K562 (cell line): ENCODE measurements at regions not wholly inside any gene's neighbourhood (a gene's known extent, or its start where the extent isn't known, plus 50 kb on each side); places are given as distances from the start of the nearest gene placed in this dataset.

ENCODE experiments used
- ATAC-seq: fragments of 200-7000 bp; cut with Tn5 transposase; 3 replicates; pipeline ENCODE4 v1.9.1; 2020; ENCODE audit warnings: moderate library complexity
- BruUV-seq: library from RNA; stranded (reverse); fragments of 400-500 nt; replicated peaks from 2 replicates; lab custom pipeline; 2021; lab: Mats Ljungman, UMichigan
- CTCF ChIA-PET: fragments of 300-600 bp; formaldehyde crosslinking; extraction: SDS; loops from one replicate; lab custom pipeline; 2021; ENCODE audit warnings: low intra/inter-chr PET ratio; lab: Yijun Ruan, JAX
- POLR2A ChIA-PET: fragments of 300-600, 350-650 bp; sonication (Branson Sonifier 250); formaldehyde crosslinking; extraction: SDS; loops from one replicate; lab custom pipeline; 2021; ENCODE audit warnings: antibody characterized with exemption, inconsistent platforms; lab: Yijun Ruan, JAX
- DNase-seq, 4 experiments: peaks; one replicate each; pipeline versions ENCODE4 v3.0.0 to v3.0.0-alpha.2; 2011 to 2018; ENCODE audit warnings: low spot score in 3 of 4, mixed read lengths in 3 of 4; ENCODE audit errors: extremely low read depth in 1 of 4
- FAIRE-seq: peaks from 2 replicates; lab custom pipeline; 2011; peaks lifted over from hg19 to GRCh38; lab: Jason Lieb, UNC
- H2AFZ ChIP-seq: 2 replicates; pipeline ENCODE4 v1.6.0; 2011; ENCODE audit warnings: low read depth, low read length, control low read depth, inconsistent platforms
- H3K27ac ChIP-seq: fragments of 200-600 bp; 3 replicates; pipeline ENCODE4 v1.8.0; 2011; ENCODE audit warnings: low read depth, mild to moderate bottlenecking, control low read depth, inconsistent platforms, low read length, moderate library complexity, mixed read lengths; ENCODE audit errors: extremely low read depth
- H3K27me3 ChIP-seq, 2 experiments: fragments of 300-600 bp in 1 of 2; 2 replicates in 1 of 2; 3 replicates in 1 of 2; pipeline versions ENCODE4 v1.6.0 to v1.8.0; 2011; ENCODE audit warnings: inconsistent platforms in 2 of 2, low read length in 2 of 2, mild to moderate bottlenecking in 1 of 2, mixed read lengths in 1 of 2, moderate library complexity in 1 of 2; ENCODE audit not compliant: control insufficient read depth in 2 of 2, insufficient read depth in 2 of 2
- H3K36me3 ChIP-seq: fragments of 300-600 bp; 3 replicates; pipeline ENCODE4 v1.8.0; 2011; ENCODE audit warnings: mild to moderate bottlenecking, low read length, inconsistent platforms; ENCODE audit not compliant: control insufficient read depth, insufficient read depth
- H3K4me1 ChIP-seq, 2 experiments: fragments of 200-600 bp in 1 of 2; replicated peaks in 1 of 2; 2 replicates in 1 of 2; 3 replicates in 1 of 2; pipeline versions ENCODE4 v1.5.1 to v1.8.0; 2011; ENCODE audit warnings: inconsistent platforms in 2 of 2, low read length in 2 of 2, mild to moderate bottlenecking in 1 of 2, mixed read lengths in 1 of 2, moderate library complexity in 1 of 2; ENCODE audit not compliant: control insufficient read depth in 2 of 2, insufficient read depth in 2 of 2
- H3K4me2 ChIP-seq: 2 replicates; pipeline ENCODE4 v1.6.1; 2011; ENCODE audit warnings: low read length, control low read depth, inconsistent platforms, mixed read lengths; ENCODE audit not compliant: insufficient read depth
- H3K4me3 ChIP-seq: fragments of 200-600 bp; sonication (generic), shearing (Covaris generic); 2 replicates; pipeline ENCODE4 v1.5.1; 2016; ENCODE audit warnings: control low read depth, inconsistent platforms
- H3K79me2 ChIP-seq: fragments of 200-600 bp; 3 replicates; pipeline ENCODE4 v1.8.0; 2011; ENCODE audit warnings: low read length, inconsistent platforms; ENCODE audit not compliant: control insufficient read depth, insufficient read depth
- H3K9ac ChIP-seq, 2 experiments: 2 replicates each; pipeline versions ENCODE4 v1.6.0 to v1.6.1; 2011; ENCODE audit warnings: low read depth in 2 of 2, low read length in 2 of 2, control low read depth in 1 of 2, inconsistent platforms in 1 of 2, mild to moderate bottlenecking in 1 of 2, mixed read lengths in 1 of 2; ENCODE audit not compliant: insufficient read depth in 1 of 2
- H3K9me1 ChIP-seq: one replicate; pipeline ENCODE4 v1.6.0; 2011; ENCODE audit warnings: inconsistent platforms, mild to moderate bottlenecking, low read length, moderate library complexity; ENCODE audit not compliant: control insufficient read depth, insufficient read depth
- H3K9me3 ChIP-seq: replicated peaks from 2 replicates; pipeline ENCODE4 v1.5.1; 2011; ENCODE audit warnings: low read depth, low read length, inconsistent platforms; ENCODE audit not compliant: control insufficient read depth, insufficient read depth
- H4K20me1 ChIP-seq: replicated peaks from 2 replicates; pipeline ENCODE4 v1.6.1; 2011; ENCODE audit warnings: low read length, inconsistent platforms, mixed read lengths; ENCODE audit not compliant: control insufficient read depth, insufficient read depth
- BRD4 ChIP-seq: fragments of 200-600 bp; sonication (generic); IDR thresholded peaks from 2 replicates; pipeline ENCODE4 v1.6.1; 2017; ENCODE audit warnings: inconsistent platforms
- GABPB2 ChIP-seq: fragments of 250-450 bp; sonication (Bioruptor Pico); conservative IDR thresholded peaks from 2 replicates; pipeline ENCODE4 v1.5.1; 2021; ENCODE audit warnings: mild to moderate bottlenecking
- HNRNPK ChIP-seq: fragments of 200-400 bp; formaldehyde crosslinking; IDR thresholded peaks from one replicate; pipeline ENCODE4 v1.6.1; 2018; ENCODE audit warnings: mild to moderate bottlenecking, low read depth, low read length; ENCODE audit not compliant: poor library complexity, severe bottlenecking
- KDM2B ChIP-seq: fragments of 250-450 bp; sonication (Bioruptor Pico); IDR thresholded peaks from 2 replicates; pipeline ENCODE4 v1.8.0; 2021; ENCODE audit warnings: mild to moderate bottlenecking, moderate library complexity
- ZKSCAN1 ChIP-seq: fragments of 150-350 bp; IDR thresholded peaks from 2 replicates; pipeline ENCODE4 v1.6.1; 2016; ENCODE audit warnings: low read depth, low read length
- ZNF253 ChIP-seq: fragments of 250-450 bp; sonication (Bioruptor Pico); conservative IDR thresholded peaks from 2 replicates; pipeline ENCODE4 v1.6.1; 2021; ENCODE audit warnings: mild to moderate bottlenecking
- WGBS: fragments of 100-300 bp; shearing (Covaris generic); methylation state at CpG from one replicate; pipeline ENCODE4 v1.1.6; 2016; ENCODE audit warnings: low coverage, mixed read lengths; ENCODE audit not compliant: insufficient coverage; ENCODE audit errors: missing lambda C conversion rate; 5-methylcytosine and 5-hydroxymethylcytosine counted together
- in situ Hi-C: fragments of 300-500 bp; cut with MboI; formaldehyde crosslinking; loops from 4 replicates; pipeline ENCODE4 v1.15.0; 2018; ENCODE audit warnings: inconsistent platforms, mixed read lengths
- intact Hi-C: fragments of 100-400 bp; cut with micrococcal nuclease; formaldehyde crosslinking; loops from 2 replicates; pipeline ENCODE4 v1.14.2; 2022
- TF ChIP-seq, protein P1 (sequence below): sonication (generic); formaldehyde crosslinking; IDR thresholded peaks from 2 replicates; pipeline ENCODE4 v1.8.1; 2023; ENCODE audit warnings: mild to moderate bottlenecking, missing genetic modification reagents, moderate library complexity

DNA sequence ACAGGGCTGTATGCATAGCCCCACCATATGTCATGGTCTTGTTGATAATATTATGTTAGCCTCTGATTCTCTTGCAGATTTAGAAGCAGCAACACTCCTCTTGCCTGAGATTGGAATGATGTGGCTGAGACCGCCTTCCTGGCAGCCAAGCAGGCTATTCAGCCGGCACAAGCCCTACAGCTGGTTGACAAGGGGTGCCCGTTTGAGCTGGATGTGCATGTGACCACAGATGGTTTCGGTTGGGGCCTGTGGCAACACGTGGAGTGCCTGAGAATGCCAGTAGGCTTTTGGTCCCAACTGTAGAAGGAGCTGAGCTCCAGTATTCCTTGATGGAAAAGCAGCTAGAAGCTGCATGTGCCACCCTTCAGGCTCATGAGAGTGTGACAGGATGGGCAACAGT is 303.6 kb upstream of the POU3F2 start:
- TF ChIP-seq HNRNPK (no peak), ZNF253 (no peak), GABPB2 (no peak)
- TF ChIP-seq, protein P1, sequence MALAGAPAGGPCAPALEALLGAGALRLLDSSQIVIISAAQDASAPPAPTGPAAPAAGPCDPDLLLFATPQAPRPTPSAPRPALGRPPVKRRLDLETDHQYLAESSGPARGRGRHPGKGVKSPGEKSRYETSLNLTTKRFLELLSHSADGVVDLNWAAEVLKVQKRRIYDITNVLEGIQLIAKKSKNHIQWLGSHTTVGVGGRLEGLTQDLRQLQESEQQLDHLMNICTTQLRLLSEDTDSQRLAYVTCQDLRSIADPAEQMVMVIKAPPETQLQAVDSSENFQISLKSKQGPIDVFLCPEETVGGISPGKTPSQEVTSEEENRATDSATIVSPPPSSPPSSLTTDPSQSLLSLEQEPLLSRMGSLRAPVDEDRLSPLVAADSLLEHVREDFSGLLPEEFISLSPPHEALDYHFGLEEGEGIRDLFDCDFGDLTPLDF (CRISPR knock-in tag) = no peak
- no peak overlapping the region for H2AFZ ChIP-seq
- BruUV-seq = no TSS peak

DNA sequence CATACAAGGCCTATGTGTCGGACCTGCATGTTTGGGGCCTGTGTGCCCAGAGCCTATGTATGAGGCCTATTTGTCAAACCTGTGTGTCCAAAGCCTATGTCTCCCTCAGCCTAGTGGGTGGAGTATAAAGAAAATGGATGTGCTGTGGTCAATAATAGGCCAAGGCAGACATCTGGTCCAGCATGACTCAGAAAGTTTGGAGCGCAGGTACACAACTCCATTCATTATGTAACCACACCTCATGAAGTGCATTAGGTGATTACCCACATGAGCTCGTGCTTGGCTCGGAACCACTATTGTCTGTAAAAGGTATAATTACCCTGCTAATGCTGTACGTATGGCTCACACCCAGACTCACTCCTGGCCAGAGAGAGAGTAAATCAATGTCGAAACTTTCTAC is 302.4 kb upstream of the POU3F2 start:
- WGBS = 0% methylated on average over 6 of the region's 6 CpGs
- Histone ChIP-seq H3K4me3 (no peak overlapping the region), H3K9ac (no peak overlapping the region), H3K27ac (no peak overlapping the region), H3K36me3 (no peaks in the 10 kb centered on the region), H3K9me1 (no peaks in the 10 kb centered on the region), H3K9me3 (no peaks in the 10 kb centered on the region), H3K27me3 (no peaks in the 10 kb centered on the region), H3K79me2 (no peaks in the 10 kb centered on the region), H3K4me1 (no peaks in the 10 kb centered on the region), H4K20me1 (no peaks in the 10 kb centered on the region), H2AFZ (no peak overlapping the region), H3K4me2 (no peak overlapping the region)
- ATAC-seq = no peak
- TF ChIP-seq ZKSCAN1 (no peak), BRD4 (no peak), KDM2B (CRISPR knock-in tag) (no peak)
- no peak for DNase-seq
- POLR2A ChIA-PET = interaction anchor here (0.6 kb wide), 1 partner anchor 1170 kb away, joined by 3 read pairs; no protein-coding TSS in a partner anchor
- intact Hi-C loops (no loop called here), in situ Hi-C loops (no loop called here)
- no peak for FAIRE-seq
- CTCF ChIA-PET = no interaction called here
- no TSS peak for BruUV-seq

More for the DNA sequence above, 303.6 kb upstream of the POU3F2 start:
- 2% methylated on average over 5 of the region's 5 CpGs for WGBS
- no peaks in the 10 kb centered on the region for H3K4me1 ChIP-seq
- in situ Hi-C loops = no loop called here
- H3K9me3 ChIP-seq = no peaks in the 10 kb centered on the region
- no peaks in the 10 kb centered on the region for H3K27me3 ChIP-seq
- FAIRE-seq (no peak), DNase-seq (no peak), ATAC-seq (no peak)
- intact Hi-C loops = no loop called here
- no peaks in the 10 kb centered on the region for H3K79me2 ChIP-seq
- no peak overlapping the region for H3K4me3 ChIP-seq
- POLR2A ChIA-PET = no interaction called here
- no peak overlapping the region for H3K9ac ChIP-seq
- CTCF ChIA-PET = no interaction called here
- H3K27ac ChIP-seq = no peak overlapping the region
- no peaks in the 10 kb centered on the region for H3K36me3 ChIP-seq
- H3K9me1 ChIP-seq = no peaks in the 10 kb centered on the region
- H4K20me1 ChIP-seq = no peaks in the 10 kb centered on the region
- no peak overlapping the region for H3K4me2 ChIP-seq
